ENCODE measurements at regions not wholly inside any gene's neighbourhood (a gene's known extent, or its start where the extent isn't known, plus 50 kb on each side); places are given as distances from the start of the nearest gene placed in this dataset.

DNA sequence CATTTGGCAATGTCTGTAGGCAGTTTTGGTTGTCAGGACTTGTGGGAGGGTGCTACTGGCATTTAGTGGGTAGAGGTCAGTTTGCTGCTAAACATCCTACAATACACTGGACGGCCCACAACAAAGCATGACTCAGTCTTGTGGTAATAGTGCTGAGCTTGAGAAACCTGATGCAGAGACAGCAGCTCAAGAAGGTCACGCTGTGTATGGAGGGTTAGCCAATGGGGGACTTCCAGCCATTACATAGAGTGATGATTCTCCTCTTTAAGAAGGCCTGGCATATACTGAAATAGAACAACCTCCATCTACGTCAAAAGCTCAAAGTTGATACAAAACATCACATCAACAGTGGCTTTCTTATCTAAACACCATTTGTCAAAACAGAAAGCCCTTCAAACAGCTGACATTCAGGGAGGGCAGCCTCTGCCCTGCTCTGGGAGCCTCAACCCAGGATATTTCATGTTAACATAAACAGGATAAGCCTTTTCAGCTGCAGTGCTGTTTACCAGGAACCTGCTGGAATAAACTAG lies 143.0 kb downstream of the GPBP1 start (continued):
- no peak for TF ChIP-seq ZNF416 (CRISPR knock-in tag; IDR thresholded peaks at IDR 0.05)
- TF ChIP-seq PRRX2 (CRISPR knock-in tag; IDR thresholded peaks at IDR 0.05) = no peak
- TF ChIP-seq, protein P1, sequence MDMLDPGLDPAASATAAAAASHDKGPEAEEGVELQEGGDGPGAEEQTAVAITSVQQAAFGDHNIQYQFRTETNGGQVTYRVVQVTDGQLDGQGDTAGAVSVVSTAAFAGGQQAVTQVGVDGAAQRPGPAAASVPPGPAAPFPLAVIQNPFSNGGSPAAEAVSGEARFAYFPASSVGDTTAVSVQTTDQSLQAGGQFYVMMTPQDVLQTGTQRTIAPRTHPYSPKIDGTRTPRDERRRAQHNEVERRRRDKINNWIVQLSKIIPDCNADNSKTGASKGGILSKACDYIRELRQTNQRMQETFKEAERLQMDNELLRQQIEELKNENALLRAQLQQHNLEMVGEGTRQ (CRISPR knock-in tag; IDR thresholded peaks at IDR 0.05) = no peak

- ATAC-seq = no peak
- POLR2A ChIA-PET = no interaction called here
Measured at GRCh38 chr5:57315941-57316340, 142.1 kb downstream of the GPBP1 start.

More at GRCh38 chr5:57315941-57316340, 142.1 kb downstream of the GPBP1 start:
- DNase-seq (ENCODE audit: low spot score) = no peak
- Mint-ChIP-seq H3K9me3 (peaks cover 3% of the 10 kb centered on the region; the same call in 1 of the 2 replicates), H3K27me3 (ENCODE audit: low read depth) (no peaks in the 10 kb centered on the region), H3K4me3 (no peak overlapping the region), H3K36me3 (no peaks in the 10 kb centered on the region), H3K27ac (no peak overlapping the region), H3K4me1 (peaks cover 13% of the 10 kb centered on the region)
- CTCF ChIA-PET = no interaction called here
- TF ChIP-seq JAZF1 (CRISPR knock-in tag; IDR thresholded peaks at IDR 0.05) (no peak), ELF4 (CRISPR knock-in tag; IDR thresholded peaks at IDR 0.05; ENCODE audit: low read depth) (no peak), AR (CRISPR knock-in tag; IDR thresholded peaks at IDR 0.05) (no peak), ZNF317 (CRISPR knock-in tag; IDR thresholded peaks at IDR 0.05; ENCODE audit: borderline replicate concordance, low read depth) (no peak), CBFB (CRISPR knock-in tag; IDR thresholded peaks at IDR 0.05; ENCODE audit: low read depth) (no peak), JUN (CRISPR knock-in tag; IDR thresholded peaks at IDR 0.05) (no peak), ZNF263 (CRISPR knock-in tag; IDR thresholded peaks at IDR 0.05; ENCODE audit: low read depth) (no peak), CREB1 (CRISPR knock-in tag; IDR thresholded peaks at IDR 0.05) (no peak), FOXP1 (CRISPR knock-in tag; IDR thresholded peaks at IDR 0.05; ENCODE audit: borderline replicate concordance) (no peak)
- TF ChIP-seq, protein P2, sequence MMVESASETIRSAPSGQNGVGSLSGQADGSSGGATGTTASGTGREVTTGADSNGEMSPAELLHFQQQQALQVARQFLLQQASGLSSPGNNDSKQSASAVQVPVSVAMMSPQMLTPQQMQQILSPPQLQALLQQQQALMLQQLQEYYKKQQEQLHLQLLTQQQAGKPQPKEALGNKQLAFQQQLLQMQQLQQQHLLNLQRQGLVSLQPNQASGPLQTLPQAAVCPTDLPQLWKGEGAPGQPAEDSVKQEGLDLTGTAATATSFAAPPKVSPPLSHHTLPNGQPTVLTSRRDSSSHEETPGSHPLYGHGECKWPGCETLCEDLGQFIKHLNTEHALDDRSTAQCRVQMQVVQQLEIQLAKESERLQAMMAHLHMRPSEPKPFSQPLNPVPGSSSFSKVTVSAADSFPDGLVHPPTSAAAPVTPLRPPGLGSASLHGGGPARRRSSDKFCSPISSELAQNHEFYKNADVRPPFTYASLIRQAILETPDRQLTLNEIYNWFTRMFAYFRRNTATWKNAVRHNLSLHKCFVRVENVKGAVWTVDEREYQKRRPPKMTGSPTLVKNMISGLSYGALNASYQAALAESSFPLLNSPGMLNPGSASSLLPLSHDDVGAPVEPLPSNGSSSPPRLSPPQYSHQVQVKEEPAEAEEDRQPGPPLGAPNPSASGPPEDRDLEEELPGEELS (CRISPR knock-in tag; IDR thresholded peaks at IDR 0.05) = no peak

Measured in WTC11 (cell line).